Neural progenitor cell (in vitro differentiated cells): ENCODE measurements at regions not wholly inside any gene's neighbourhood (a gene's known extent, or its start where the extent isn't known, plus 50 kb on each side); places are given as distances from the start of the nearest gene placed in this dataset.

Experiments
- DNase-seq: peaks from one replicate; pipeline ENCODE4 v3.0.0-alpha.2; 2016; ENCODE audit warnings: low spot score
- H2AFZ ChIP-seq: fragments of 200-600 bp; sonication (generic); replicated peaks from 2 replicates; pipeline ENCODE4 v1.6.1; 2016; ENCODE audit warnings: antibody characterized with exemption
- H3F3A ChIP-seq: fragments of 200-600 bp; sonication (generic); 2 replicates; pipeline ENCODE4 v1.6.1; 2016; ENCODE audit warnings: antibody characterized with exemption, low read depth
- H3K27ac ChIP-seq: fragments of 200-600 bp; sonication (generic); 2 replicates; pipeline ENCODE4 v1.5.1; 2016; ENCODE audit warnings: mild to moderate bottlenecking
- H3K27me3 ChIP-seq: fragments of 200-600 bp; sonication (generic); 2 replicates; pipeline ENCODE4 v1.6.1; 2016; ENCODE audit warnings: mild to moderate bottlenecking, moderate library complexity
- H3K36me3 ChIP-seq: fragments of 200-600 bp; sonication (generic); 2 replicates; pipeline ENCODE4 v1.5.1; 2016
- H3K4me1 ChIP-seq: fragments of 200-600 bp; sonication (generic); 2 replicates; pipeline ENCODE4 v1.6.1; 2016; ENCODE audit warnings: mixed run types
- H3K4me2 ChIP-seq: fragments of 200-600 bp; sonication (generic); 2 replicates; pipeline ENCODE4 v1.6.1; 2016
- H3K4me3 ChIP-seq: fragments of 200-600 bp; sonication (generic); 2 replicates; pipeline ENCODE4 v1.5.1; 2016
- H3K79me2 ChIP-seq: fragments of 200-600 bp; sonication (generic); 2 replicates; pipeline ENCODE4 v1.6.1; 2016; ENCODE audit warnings: low read depth
- H3K9ac ChIP-seq: fragments of 200-600 bp; sonication (generic); 2 replicates; pipeline ENCODE4 v1.6.1; 2016
- H3K9me3 ChIP-seq: fragments of 200-600 bp; sonication (generic); 2 replicates; pipeline ENCODE4 v1.5.1; 2016; ENCODE audit warnings: low read depth
- H4K20me1 ChIP-seq: fragments of 200-600 bp; sonication (generic); 2 replicates; pipeline ENCODE4 v1.6.1; 2016; ENCODE audit warnings: low read depth
- H3K27ac Mint-ChIP-seq: 3 replicates; pipeline ENCODE4 v1.8.0; 2021; ENCODE audit warnings: mixed read lengths
- H3K27me3 Mint-ChIP-seq: 2 replicates; pipeline ENCODE4 v1.8.0; 2022; ENCODE audit warnings: low read depth, mild to moderate bottlenecking, inconsistent platforms, moderate library complexity, mixed read lengths; ENCODE audit not compliant: insufficient read depth
- H3K36me3 Mint-ChIP-seq: 3 replicates; pipeline ENCODE4 v1.8.0; 2021; ENCODE audit warnings: mixed read lengths
- H3K4me1 Mint-ChIP-seq: 3 replicates; pipeline ENCODE4 v1.8.0; 2021; ENCODE audit warnings: mixed read lengths
- H3K4me3 Mint-ChIP-seq: 3 replicates; pipeline ENCODE4 v1.8.0; 2021; ENCODE audit warnings: mild to moderate bottlenecking, moderate library complexity, mixed read lengths
- H3K9me3 Mint-ChIP-seq: 3 replicates; pipeline ENCODE4 v1.8.0; 2020; ENCODE audit warnings: mixed read lengths
- EZH2 ChIP-seq: fragments of 200-600 bp; sonication (generic); IDR thresholded peaks from 2 replicates; pipeline ENCODE4 v1.6.1; 2017; ENCODE audit warnings: antibody characterized with exemption, mild to moderate bottlenecking, moderate library complexity
- EZH2phosphoT487 ChIP-seq: fragments of 200-600 bp; sonication (generic); IDR thresholded peaks from 2 replicates; pipeline ENCODE4 v1.6.1; 2017; ENCODE audit warnings: antibody characterized with exemption
- TF ChIP-seq, protein P1 (sequence below): fragments of 200-600 bp; sonication (generic); IDR thresholded peaks from 2 replicates; pipeline ENCODE4 v1.5.1; 2017; ENCODE audit warnings: antibody characterized with exemption, mild to moderate bottlenecking

DNA sequence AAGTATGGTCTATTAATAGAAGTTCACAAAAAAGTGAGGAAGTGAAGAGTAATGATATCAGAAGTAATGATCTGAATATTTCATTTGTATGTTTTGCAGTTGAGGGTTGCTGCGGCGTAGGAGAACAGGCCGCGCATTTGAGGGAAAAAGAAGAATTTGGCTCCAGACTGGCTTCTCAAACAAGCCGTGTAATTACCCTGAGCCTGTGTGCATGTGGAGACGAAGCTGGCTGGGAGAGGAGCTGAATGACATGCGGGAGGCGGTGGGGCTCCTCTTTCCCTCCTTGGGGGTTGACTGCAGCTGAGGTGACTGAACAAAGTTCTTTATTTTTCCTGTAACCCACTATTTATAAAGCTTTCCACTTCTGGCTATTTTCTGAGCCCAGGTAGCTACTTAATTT lies 115.5 kb upstream of the AFDN start:
- no peak for DNase-seq
- Histone ChIP-seq H3K79me2 (no peaks in the 10 kb centered on the region), H3F3A (no peaks in the 10 kb centered on the region), H3K4me1 (peaks cover 6% of the 10 kb centered on the region), H3K4me3 (no peak overlapping the region), H3K9ac (no peak overlapping the region), H3K4me2 (no peak overlapping the region), H3K36me3 (no peaks in the 10 kb centered on the region), H3K9me3 (no peaks in the 10 kb centered on the region), H3K27ac (no peak overlapping the region), H4K20me1 (no peaks in the 10 kb centered on the region), H2AFZ (no peak overlapping the region), H3K27me3 (no peaks in the 10 kb centered on the region)
- no peak for TF ChIP-seq EZH2
- TF ChIP-seq, protein P1, sequence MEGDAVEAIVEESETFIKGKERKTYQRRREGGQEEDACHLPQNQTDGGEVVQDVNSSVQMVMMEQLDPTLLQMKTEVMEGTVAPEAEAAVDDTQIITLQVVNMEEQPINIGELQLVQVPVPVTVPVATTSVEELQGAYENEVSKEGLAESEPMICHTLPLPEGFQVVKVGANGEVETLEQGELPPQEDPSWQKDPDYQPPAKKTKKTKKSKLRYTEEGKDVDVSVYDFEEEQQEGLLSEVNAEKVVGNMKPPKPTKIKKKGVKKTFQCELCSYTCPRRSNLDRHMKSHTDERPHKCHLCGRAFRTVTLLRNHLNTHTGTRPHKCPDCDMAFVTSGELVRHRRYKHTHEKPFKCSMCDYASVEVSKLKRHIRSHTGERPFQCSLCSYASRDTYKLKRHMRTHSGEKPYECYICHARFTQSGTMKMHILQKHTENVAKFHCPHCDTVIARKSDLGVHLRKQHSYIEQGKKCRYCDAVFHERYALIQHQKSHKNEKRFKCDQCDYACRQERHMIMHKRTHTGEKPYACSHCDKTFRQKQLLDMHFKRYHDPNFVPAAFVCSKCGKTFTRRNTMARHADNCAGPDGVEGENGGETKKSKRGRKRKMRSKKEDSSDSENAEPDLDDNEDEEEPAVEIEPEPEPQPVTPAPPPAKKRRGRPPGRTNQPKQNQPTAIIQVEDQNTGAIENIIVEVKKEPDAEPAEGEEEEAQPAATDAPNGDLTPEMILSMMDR, result no peak
- TF ChIP-seq EZH2phosphoT487, result no peak
- peaks cover 40% of the 10 kb centered on the region for H3K4me1 Mint-ChIP-seq
- no peaks in the 10 kb centered on the region for H3K36me3 Mint-ChIP-seq
- no peak overlapping the region for H3K4me3 Mint-ChIP-seq
- H3K27me3 Mint-ChIP-seq, result peaks cover 9% of the 10 kb centered on the region
- H3K9me3 Mint-ChIP-seq, result peaks cover 3% of the 10 kb centered on the region
- H3K27ac Mint-ChIP-seq, result no peak overlapping the region

DNA sequence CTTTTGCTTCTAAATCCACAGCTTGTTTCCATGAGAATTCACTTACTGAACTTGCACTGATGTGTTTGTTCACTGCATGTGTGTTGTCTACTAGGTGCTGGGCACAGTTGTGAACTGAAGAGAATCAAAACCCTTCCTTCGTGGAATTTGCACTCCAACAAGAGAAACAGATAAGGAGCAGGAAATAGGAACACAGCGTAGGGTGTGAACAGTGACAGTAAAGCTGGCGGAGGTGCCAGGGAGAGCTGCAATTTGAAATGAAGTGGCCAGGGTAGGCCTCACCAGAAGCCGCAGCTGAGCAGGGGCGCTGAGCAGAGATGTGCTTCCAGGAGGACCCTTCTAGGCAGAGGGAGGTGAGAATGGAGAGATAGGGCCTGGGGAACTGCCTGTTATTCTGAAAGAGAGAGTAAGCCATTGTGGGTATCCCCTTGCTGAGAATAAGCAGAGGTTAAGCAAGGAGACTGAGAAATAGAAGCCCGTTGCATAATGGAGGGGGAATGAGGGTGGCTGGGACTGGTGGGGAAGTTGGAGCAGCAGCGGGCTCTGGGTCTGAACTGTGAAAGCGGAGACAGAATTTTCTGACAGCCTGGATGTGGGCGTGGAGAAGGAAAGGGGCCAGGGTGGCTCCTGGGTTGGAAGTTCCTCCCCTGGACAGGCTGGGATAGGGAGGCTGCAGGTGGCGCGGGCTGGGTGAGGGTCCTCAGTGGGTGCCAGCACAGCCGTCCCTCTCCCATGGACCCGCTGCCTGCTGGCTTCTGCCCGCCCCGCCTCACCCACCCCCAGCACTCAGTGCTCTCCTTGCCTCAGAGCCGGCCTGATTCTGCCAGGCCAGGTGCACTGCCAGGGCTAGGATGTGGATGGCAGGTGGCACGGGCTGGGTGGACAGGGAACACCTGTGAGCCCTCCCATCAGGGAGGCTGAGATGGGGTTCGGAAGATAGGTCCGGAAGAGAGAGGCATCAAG lies 114.7 kb upstream of the AFDN start:
- no peak overlapping the region for H3K4me2 ChIP-seq
- no peak overlapping the region for H3K27ac ChIP-seq
- TF ChIP-seq, protein P1, result no peak
- TF ChIP-seq EZH2phosphoT487, result no peak
- TF ChIP-seq EZH2, result no peak
- DNase-seq, result no peak
- no peaks in the 10 kb centered on the region for H3K9me3 ChIP-seq
- peaks cover 9% of the 10 kb centered on the region for H3K27me3 Mint-ChIP-seq
- peak overlapping the region; percentile 44 for H3K27ac Mint-ChIP-seq
- peaks cover 40% of the 10 kb centered on the region for H3K4me1 Mint-ChIP-seq
- no peaks in the 10 kb centered on the region for H4K20me1 ChIP-seq
- H3K36me3 Mint-ChIP-seq, result no peaks in the 10 kb centered on the region
- H3K36me3 ChIP-seq, result no peaks in the 10 kb centered on the region
- H3K27me3 ChIP-seq, result no peaks in the 10 kb centered on the region
- H3K4me1 ChIP-seq, result peaks cover 6% of the 10 kb centered on the region
- H3K9ac ChIP-seq, result no peak overlapping the region
- H3F3A ChIP-seq, result no peaks in the 10 kb centered on the region
- no peak overlapping the region for H3K4me3 ChIP-seq
- no peak overlapping the region for H2AFZ ChIP-seq
- H3K79me2 ChIP-seq, result no peaks in the 10 kb centered on the region
- H3K9me3 Mint-ChIP-seq, result peaks cover 3% of the 10 kb centered on the region
- H3K4me3 Mint-ChIP-seq, result no peak overlapping the region

DNA sequence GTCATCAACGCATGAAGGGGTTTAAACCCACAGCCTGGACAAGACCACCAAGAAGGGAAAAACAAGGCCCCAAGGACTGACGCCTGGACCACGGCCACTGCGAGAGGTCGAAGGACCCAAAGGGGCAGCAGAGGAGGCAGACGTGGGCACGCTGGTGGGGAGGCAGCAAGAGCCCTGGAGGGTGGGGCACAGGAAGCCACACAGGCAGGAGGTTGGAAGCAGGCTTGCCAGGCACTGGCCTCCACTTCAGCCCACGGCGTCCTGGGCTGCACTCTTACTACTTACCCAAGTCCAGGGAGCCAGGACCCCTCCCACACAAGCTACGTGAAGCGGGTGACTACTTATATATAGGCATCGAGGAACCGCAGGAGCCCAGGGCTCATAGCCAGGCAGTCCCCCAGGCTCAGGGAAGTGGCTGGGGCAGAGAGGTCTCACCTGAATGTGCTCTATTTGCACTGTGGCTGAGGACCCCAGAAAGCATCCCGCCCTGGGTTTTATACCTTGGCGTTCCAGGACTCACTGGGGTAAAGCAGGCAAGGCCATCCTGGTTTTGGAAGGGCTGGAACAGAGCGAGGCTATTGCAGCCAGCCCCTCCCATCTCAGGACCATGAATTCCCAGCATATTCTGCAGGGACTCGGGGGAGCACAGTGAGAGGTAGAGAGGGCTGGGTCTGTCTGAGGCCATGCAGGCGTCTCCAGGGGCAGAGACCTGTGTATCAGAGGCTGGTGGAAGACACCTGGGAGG lies 113.8 kb upstream of the AFDN start:
- Histone ChIP-seq H3K4me2 (no peak overlapping the region), H3K79me2 (no peaks in the 10 kb centered on the region), H3F3A (no peaks in the 10 kb centered on the region), H3K9me3 (no peaks in the 10 kb centered on the region), H3K4me1 (peaks cover 6% of the 10 kb centered on the region), H3K36me3 (no peaks in the 10 kb centered on the region), H2AFZ (no peak overlapping the region), H3K27ac (no peak overlapping the region), H4K20me1 (no peaks in the 10 kb centered on the region), H3K4me3 (no peak overlapping the region), H3K9ac (no peak overlapping the region), H3K27me3 (no peaks in the 10 kb centered on the region)
- Mint-ChIP-seq H3K4me1 (peaks cover 34% of the 10 kb centered on the region), H3K36me3 (no peaks in the 10 kb centered on the region), H3K27ac (peak overlapping the region; percentile 17), H3K27me3 (peaks cover 11% of the 10 kb centered on the region), H3K9me3 (peaks cover 3% of the 10 kb centered on the region), H3K4me3 (no peak overlapping the region)
- TF ChIP-seq, protein P1, result no peak
- TF ChIP-seq EZH2phosphoT487 (no peak), EZH2 (no peak)
- no peak for DNase-seq
